Myocyte (in vitro differentiated cells): ENCODE measurements at regions not wholly inside any gene's neighbourhood (a gene's known extent, or its start where the extent isn't known, plus 50 kb on each side); places are given as distances from the start of the nearest gene placed in this dataset.
"Not testable (repeated sequence)": the region's sequence is repeated elsewhere in the genome, so short reads cannot be mapped to it uniquely, and the experiment has no call there.

ENCODE experiments used
- DNase-seq: peaks from one replicate; pipeline ENCODE4 v3.0.0-alpha.2; 2012; ENCODE audit warnings: low read depth

- no peak for DNase-seq
Measured at GRCh38 chr4:127416115-127416514, 216.6 kb upstream of the INTU start.

GRCh38 chr4:127417885-127418535 is 214.7 kb upstream of the INTU start:
- no peak for DNase-seq

GRCh38 chr4:127419431-127419830 is 213.3 kb upstream of the INTU start:
- no peak for DNase-seq

GRCh38 chr4:127421437-127421836 is 211.3 kb upstream of the INTU start:
- no peak for DNase-seq

GRCh38 chr4:127425202-127425845 is 207.4 kb upstream of the INTU start:
- DNase-seq = no peak

GRCh38 chr4:127425851-127426250 is 206.9 kb upstream of the INTU start:
- no peak for DNase-seq

- DNase-seq = no peak
Measured at GRCh38 chr4:127441571-127441970, 191.2 kb upstream of the INTU start.

GRCh38 chr4:127445471-127445870 is 187.3 kb upstream of the INTU start:
- DNase-seq = no peak

GRCh38 chr4:127446427-127446885 is 186.3 kb upstream of the INTU start:
- DNase-seq = no peak

GRCh38 chr4:127448986-127449385 is 183.8 kb upstream of the INTU start:
- DNase-seq = no peak

- DNase-seq = no peak
Measured at GRCh38 chr4:127449449-127449848, 183.3 kb upstream of the INTU start.

GRCh38 chr4:127450276-127450675 is 182.5 kb upstream of the INTU start:
- no peak for DNase-seq

- DNase-seq = no peak
Measured at GRCh38 chr4:127463883-127464282, 168.9 kb upstream of the INTU start.

- DNase-seq = no peak
Measured at GRCh38 chr4:127469542-127469941, 163.2 kb upstream of the INTU start.

- no peak for DNase-seq
Measured at GRCh38 chr4:127469959-127470809, 162.6 kb upstream of the INTU start.

GRCh38 chr4:127478271-127478670 is 154.5 kb upstream of the INTU start:
- DNase-seq = not testable (repeated sequence)

GRCh38 chr4:127479031-127479622 is 153.6 kb upstream of the INTU start:
- DNase-seq = peak; percentile 55

- DNase-seq = no peak
Measured at GRCh38 chr4:127482049-127482448, 150.7 kb upstream of the INTU start.

GRCh38 chr4:127484117-127484516 is 148.6 kb upstream of the INTU start:
- DNase-seq = no peak

GRCh38 chr4:127486248-127486647 is 146.5 kb upstream of the INTU start:
- no peak for DNase-seq

- no peak for DNase-seq
Measured at GRCh38 chr4:127491571-127491970, 141.2 kb upstream of the INTU start.

GRCh38 chr4:127496875-127497274 is 135.9 kb upstream of the INTU start:
- DNase-seq = not testable (repeated sequence)
